CD4-positive, alpha-beta T cell treated with Interleukin-1 beta for 1 hour (primary cell): ENCODE measurements at regions not wholly inside any gene's neighbourhood (a gene's known extent, or its start where the extent isn't known, plus 50 kb on each side); places are given as distances from the start of the nearest gene placed in this dataset.

Experiments
- DNase-seq, 2 donors: peaks; one replicate each; pipeline ENCODE4 v3.0.0-alpha.2; 2020 to 2022

DNA sequence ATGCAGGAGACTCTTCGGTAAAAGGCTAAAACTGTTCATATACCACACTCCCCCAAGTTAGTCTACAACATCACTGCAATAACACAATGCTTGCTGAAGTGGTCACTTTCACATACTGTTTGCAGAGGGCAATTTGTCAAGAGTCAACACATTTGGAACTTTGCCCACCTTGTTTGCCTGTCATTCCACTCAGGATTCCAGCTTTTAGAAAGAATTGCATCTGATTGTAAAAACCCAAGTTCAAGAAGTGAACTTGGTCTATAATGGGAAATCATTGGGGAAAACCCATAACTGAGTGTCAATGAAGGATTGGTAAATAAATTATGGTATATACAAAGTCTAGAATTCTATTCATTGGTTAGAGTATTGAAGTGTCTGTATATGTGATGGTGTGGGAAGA lies 120.5 kb downstream of the GADD45G start:
- DNase-seq: no peak

DNA sequence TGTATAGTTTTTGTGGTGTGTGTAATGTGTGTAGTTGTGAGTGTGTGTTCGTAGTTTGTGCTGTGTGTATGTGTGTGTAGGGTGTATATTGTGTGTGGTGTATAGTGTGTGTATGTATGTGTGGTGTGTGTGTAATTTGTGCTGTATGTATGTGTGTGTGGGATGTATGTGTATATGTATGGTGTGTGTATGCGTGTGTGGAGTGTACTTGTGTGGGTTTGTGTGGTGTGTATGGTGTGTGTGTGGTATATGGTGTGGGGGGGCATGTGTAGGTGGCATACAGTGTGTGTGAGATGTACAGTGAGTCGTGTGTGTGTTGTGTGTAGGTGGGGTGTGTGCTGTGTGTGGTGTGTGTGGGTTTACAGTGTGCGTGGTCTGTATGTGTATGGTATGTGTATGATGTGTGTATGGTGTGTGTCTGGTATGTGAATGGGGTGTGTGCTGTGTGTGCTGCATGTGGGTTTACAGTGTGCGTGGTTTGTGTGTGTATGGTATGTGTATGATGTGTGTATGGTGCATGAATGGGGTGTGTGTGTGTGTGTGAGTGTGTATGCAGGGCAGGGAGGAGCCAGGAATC lies 125.2 kb downstream of the GADD45G start:
- DNase-seq: no peak

DNA sequence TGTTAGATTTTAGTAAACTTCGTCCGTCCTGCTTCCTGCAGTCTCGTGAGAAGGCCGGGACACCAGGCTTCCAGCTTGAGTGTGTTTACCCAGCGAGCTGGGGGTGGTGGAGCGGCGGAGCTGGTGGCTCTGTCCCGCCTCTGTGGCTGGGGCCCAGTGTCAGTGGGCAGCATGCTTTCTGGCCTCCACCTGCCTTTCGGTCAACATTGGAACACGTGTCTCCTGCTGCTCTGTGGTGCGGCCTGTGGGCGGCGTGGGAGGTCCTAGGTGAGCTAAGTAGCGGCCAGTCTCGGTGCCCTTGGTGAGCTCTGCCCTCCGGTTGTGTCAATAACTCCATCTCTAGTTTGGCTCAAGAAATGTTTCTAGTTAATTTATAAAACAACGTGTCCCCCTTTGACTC lies 125.9 kb downstream of the GADD45G start:
- no peak for DNase-seq

DNA sequence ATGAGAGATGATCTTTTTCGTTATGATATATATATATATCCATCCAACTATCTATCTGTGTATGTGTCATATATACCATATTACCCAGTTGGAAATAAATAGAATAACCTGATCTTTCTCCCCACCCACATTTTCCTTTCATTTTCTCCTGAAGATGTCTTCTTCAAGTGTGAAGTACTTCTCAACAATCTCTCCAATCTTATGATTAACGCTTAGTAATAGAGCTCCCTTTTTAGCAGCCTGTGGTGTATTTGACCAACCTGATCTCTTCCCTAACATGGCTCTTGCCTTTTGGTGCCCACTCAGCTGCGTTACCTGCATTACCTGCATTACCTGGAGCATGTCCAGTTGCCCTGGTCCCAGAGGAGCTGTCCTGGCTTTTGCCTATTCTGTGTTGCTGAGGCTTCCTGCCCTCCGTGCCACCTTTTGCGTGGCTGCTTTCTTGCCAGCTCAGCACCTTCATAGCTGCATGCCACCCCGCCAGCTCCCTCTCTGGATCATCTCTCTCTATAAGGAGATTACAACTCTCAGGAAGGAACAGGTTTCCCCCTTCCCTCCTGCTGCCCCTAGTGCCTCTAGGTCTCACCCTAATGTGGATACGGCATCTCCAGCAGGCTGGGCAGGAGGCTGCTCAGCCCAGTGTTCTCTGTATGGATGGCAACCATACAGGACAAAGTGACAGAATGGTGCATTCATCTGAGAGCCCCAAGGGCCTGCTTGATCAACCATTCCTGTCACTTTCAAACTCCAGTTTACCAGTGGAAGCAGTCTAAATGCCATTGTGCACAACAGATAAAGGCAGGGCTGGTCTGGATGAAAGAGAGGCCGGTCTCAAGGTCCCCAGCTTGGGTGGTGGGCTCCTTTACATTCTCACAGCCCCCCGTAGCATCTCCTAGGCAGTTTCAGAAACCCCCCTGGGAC lies 126.7 kb downstream of the GADD45G start:
- no peak for DNase-seq

DNA sequence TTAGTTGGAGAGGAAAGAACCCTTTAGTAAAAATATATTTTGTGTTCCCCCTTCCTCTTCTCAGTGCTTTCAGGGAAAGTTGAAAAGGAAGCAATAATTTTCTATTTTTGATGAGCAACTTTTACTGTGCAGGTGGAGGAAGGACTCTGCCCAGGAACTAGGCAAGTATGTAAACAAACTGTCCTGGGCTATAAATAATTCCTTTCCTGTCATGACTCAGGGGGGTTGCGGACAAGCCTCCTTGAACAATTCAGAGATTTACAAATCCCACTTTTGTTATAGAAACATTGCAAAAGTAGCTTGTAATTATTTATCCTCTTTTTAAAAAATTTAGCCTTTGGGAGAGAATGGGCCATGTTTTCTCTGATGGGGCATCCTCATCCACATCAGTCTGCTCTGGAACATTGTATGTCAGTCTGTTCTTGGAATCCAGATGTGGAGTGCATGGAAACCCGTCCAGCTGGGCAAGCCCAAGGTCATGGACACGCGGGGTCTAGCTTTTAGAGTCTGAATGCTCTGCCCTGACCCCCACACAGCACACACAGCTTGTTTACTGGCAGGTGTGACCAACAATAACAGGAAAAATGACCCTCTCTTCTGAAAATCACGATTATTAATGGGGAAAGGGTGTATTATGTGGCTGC lies 127.6 kb downstream of the GADD45G start:
- no peak for DNase-seq

DNA sequence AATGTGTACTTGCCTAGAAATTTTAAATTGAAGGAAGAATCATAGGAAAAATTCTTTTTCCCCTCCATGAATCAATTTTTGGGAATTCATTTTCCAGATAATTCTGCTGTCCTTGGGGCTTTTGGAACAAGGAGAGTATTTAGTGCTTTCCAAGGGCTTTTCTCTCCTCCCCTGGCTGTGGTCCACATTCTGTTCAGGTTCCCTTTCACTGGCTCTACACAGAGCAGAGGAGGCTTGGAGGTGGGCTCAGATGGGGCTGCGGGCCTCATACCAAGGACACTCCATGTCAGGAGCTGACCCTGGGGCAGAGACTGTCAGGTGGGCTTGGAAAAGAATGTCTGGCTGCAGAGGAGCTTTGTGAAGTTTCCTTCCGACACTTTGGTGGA lies 128.1 kb downstream of the GADD45G start:
- DNase-seq: no peak

DNA sequence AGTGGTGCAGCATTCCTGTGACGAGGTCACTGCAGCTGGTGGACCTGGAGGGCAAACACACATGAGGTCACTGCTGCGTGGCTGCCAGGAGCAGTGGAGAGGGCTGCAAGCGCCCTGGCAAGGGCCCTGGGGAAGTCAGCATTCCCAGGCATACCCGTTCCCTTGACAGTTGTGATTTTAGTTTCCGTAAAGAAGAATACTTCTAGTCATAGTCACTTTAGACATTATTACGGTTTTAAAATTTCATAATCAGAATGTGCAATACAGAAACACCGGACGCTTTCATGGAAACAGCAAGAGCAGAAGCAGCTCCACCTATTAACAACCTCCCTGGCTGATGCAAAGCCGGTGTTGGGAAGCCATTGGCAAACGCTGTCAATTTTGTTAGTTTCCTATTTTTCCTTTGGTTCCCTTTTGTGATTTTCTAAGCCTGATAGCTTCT lies 129.8 kb downstream of the GADD45G start:
- no peak for DNase-seq

DNA sequence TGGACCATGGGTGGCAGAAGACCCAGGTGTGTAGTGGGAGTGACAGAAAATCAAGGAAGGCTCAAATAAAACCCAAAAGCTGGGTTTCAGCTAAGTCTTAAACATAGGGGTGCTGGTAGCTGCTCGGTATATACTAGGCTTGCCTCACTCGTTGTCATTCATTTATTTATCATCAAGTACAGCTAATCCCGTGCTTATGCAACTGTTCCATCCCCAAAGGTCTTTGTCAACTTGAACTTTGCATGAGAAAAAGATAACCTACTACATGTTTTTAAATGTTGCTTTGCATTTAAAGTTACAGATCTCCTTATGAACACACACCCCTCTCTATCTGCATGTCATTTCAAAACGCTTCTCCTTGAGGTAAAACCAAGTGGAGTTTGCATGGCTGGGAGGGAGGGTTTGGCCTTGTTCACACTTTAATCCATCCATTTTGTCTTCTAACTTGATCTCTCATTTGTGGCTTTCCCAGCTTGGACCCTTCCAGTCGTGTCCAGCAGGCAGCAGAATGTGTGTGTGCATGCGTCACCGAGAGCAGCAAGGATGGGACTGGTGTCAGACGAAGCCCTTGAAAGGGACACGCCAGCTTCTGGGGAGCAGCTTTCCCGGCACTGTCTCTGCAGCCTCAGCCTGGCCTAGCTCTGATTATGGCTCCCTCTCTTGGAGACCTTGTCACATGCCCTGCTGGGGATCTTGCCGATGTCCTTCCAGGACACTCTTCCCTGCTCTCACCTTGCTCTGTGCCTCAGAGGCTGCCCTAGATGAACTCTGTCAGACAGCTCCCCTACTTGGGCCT lies 133.5 kb downstream of the GADD45G start:
- no peak for DNase-seq

DNA sequence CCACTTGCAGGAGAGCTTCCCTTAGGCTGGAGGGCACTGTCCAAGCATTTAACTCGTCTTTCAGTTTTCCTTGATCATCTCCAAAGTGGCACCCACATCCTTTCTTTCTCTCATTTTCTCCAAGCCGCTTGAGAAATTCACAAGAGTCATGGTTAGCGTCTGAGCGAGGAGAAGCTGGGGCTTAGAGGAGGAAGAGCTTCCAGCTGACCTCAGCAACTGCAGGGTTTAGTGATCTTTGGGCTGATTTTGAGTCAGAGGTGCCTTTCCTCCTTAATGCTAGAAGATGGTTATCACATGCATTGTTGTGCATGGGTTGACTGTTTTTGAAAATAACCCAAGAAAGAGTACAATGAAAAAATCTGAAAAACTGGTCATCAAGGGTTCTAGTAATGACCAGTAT lies 134.7 kb downstream of the GADD45G start:
- DNase-seq: no peak

DNA sequence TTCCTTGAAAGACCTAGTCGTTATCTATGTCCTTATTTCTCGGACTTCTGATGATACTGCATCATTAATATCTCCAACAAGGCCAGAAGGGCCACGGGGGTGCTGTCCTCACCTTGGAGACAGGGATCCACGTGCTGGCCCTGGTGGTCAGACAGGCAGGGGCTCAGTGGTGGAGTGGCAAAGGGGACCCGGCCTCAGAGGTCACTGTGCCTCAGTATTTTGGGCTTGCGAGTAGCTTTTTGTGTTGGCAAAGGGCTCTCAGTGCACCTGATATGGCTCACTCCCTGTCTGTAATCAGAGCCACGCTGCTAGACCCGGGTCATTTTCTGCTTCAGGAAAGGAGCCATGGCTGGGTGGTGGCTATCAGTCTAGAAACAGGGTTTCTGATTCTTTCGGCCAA lies 135.1 kb downstream of the GADD45G start:
- DNase-seq: no peak

DNA sequence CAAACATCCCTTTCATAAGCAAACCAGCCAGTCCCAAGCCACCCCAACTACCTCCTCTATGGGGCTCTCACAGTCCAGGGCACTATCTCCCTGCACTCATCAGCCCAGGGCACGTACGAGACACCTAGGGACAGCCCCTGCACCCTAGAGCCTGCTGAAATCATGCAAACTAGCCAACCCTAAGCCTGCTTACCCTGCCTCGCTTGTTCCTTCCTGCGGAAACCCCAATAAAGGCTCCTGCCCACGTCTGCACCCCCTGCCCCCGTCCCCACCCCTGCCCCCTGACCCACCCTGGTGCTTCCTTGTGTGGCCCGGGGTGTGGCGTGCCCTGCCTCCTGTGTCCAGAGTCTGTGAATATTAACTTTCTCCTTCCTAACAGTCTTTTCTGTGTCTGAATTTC lies 135.9 kb downstream of the GADD45G start:
- peak; percentile 31 to 41 for DNase-seq

DNA sequence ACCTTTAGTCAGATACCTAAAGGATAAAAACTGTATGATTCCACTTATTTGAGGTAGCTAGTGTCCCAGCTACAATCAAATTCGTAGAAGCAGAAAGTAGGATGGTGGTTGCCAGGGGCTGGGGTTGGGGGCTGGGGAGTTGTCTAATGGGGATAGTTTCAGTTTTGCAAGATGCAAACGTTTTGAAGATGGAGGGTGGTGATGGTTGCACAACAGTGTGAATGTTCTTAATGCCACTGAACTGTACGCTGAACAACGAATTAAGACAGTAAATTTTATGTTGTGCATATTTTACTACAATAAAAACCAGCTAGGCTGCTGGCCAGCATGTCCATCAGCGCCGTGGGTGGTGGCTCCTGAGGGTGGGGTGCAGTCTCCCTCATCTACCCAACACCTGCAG lies 137.8 kb downstream of the GADD45G start:
- no peak for DNase-seq

DNA sequence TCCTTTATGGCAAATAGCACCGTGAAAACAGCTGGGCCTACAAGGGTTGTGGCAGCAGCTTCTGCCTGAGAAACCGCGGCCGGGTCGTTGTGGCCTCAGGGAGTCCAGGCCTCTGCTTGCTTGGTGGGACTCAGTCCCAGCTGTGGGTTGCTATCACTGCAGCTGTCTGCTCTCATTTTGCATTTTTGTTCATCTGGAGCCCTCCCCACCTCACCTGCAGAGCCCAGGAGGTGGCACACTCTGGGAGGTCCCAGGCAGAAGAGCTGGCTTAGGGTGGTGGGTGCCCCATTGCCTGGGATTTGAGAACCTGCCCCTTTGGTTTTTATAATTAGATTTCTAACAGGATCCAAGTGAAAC lies 138.4 kb downstream of the GADD45G start:
- DNase-seq: peak in 1 of 2 donors; percentile 9

DNA sequence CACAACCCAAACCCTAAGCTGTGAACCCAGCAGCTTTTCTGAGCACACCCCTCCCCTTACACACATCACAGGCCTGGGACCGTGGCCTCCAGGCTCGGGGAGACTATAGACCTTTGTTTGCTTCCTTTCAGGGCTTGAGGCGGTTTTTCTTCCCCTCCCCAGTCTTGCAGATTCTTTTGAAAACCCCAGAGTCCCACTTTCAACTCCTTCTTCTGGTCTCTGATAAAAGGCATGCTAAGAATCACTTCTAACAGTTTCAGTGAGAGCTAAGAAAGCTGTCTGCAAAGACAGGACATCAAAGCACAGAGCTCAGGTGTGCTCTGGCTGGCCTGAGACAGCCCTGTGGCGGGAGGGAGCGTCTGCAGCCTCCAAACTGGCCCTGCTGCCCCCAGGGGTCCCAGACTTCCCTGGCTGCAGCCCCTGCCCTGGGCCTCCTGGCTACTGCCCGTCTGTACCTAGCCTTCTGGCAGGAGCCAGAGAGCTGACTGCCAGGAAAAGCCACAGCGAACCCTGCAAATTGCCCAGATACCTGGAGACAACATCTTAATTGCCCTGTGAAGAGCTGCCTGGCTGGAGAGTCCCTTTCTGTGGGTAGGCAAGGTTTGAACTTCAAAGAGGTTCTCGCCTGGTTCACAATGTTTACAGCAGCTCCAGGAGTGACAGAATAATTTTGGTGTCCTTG lies 138.9 kb downstream of the GADD45G start:
- DNase-seq: peak; percentile 49 to 60

DNA sequence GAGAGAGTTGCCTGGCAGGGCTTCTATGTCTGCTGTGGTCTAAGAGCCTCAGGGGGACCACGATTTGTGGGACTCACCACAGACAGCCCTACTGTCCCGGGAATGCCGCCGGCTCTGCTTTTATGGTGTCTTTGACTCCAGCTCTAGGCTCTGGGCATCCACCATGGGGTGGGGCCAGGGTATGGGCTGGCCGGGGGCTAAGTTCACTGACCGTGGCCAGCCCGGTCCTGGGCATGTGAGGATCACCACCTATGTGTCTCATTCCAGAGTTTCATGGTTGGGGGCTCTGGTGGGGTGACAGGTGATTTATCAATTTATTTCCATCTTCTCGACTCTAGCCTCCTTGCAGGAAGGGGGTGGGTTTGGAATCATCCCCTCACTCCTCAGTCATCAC lies 139.4 kb downstream of the GADD45G start:
- no peak for DNase-seq

DNA sequence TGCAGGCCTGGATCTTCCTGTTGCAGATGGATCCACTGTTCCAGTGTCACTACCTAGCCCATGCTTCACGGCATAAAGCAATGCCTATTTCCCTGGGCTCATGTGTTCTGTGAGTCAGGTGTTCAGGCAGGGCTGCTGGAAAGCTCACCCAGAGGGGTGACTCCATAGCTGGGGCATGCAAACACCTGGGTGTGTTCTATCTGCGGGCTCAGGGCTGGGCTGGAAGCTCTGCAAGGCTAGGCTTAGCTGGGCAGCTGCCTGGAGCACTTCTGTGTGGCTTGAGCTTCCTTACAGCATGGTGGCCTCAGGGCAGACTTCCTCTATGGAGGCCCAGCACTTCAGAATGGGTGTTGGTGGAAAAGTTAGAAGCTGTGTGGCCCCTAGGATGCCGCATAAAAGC lies 139.9 kb downstream of the GADD45G start:
- DNase-seq: no peak

DNA sequence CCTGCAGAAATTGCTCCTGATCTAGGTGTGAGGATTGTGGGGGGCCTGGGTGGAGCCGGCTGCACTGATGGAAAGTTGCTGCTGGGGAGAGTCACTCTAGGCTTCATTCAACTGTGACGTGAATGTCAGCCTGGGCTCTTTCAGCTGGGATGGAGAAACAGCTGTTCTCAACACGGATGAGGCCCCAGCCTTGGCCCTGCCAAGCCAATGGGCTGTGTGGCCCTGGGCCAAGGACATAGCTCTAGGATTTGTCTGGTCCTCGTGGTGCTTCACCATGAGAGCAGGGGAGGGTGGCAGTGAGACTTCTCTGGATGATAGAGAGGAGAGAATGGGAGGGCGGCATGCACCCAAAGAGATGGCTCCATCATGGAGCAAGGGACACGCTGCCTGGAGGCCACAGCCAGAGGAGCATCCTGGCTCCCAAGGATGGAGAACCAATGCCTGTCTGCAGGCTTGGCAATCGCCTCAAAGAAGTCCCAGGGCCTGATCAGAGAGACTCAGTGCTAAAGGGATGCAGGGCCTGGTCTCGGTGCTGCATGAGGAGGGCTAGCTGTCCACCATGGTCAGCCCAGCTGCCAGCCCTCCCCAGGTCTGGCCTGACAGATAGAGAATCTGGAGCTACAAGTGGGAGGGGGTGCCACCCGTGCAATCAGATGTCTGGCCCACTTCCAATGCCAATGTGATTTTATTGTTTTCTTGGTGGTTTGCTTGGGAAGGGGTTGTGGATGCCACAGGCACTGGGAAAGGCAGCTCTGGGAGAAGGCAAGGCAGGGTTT lies 141.0 kb downstream of the GADD45G start:
- DNase-seq: no peak

DNA sequence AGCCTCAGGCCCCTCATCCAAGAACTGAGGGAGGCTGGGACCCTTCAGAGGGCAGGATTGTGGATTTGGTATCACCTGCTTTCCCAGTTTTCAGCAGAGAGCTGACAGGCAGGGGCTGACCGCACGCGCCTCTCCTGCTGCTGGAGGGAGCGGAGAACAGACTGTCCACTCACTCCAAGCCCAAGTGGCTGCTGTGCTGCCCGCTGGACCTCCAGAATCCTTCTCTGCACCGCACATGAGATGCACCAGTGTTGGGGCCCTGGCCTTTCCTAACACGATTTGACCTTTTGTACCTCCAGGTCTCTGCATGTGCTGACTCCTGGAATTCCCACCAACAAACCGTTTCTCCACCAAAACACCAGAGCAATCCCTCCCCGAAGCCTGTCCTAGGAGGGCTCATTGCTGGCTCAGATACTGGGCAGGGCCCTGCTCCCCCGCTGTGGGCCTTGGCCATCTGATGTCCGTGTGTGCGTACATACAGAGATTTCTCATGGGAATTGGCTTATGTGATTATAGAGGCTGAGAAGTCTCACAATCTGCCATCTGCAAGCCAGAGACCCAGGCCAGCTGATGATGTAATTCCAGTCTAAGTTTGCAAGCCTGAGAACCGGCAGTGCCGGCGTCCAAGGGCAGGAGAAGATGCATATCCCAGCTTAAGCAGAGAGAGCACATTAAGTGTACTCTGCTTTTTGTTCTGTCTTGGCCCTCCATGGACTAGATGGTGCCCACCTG lies 141.7 kb downstream of the GADD45G start:
- no peak for DNase-seq

DNA sequence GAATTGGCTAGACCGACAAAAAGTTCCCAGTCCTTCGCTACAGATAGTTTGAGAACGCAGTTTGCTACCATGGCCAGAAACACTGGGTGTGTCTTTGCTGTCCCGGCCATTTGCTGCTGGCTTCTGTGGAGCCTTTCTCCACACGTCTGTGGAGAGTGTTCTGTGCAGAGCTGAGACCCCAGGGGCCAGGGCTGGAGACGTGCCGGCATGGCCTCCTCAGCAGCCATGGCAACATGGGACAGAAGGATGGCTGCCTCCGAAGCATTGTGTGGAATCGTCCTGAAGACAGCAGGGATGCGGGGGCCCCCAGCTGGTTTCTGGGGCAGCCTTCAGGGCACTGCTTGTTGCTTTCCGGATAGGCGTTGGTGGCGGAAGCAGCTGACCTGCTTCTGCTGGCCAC lies 142.8 kb downstream of the GADD45G start:
- no peak for DNase-seq

DNA sequence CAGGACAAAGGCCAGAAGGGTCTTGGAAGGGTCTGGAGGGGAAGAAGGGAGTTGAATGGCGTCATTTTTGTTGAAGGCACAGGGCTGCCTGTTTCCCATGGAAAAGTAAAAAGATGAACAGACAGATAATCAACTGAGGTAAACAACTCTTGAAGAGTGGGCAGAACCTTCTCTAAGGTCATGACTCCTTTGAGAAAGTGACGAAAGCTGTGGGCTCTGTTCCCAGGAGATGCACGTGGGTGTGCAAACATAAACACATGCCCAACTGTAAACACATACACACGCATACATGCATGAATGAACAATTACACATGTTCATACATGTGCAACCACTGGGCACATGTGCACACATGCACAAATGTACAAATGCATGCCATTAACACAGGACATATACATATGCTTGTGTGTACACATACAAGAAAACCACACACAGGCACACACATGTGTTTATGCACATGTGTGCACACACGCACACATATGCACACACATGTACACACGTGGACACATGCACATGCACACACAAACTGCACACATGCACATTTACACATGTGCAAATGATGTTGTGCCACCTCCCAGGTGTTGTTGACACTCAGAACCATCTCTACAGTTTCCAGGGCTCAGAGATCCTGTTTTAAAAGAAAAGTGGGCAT lies 143.3 kb downstream of the GADD45G start:
- DNase-seq: no peak
